ENCODE measurements at regions not wholly inside any gene's neighbourhood (a gene's known extent, or its start where the extent isn't known, plus 50 kb on each side); places are given as distances from the start of the nearest gene placed in this dataset.
A peak's percentile ranks its signal among the peaks of the same experiment; 100 is the strongest.

- no peak overlapping the region for H3K4me3 ChIP-seq
- H3K36me3 ChIP-seq: no peaks in the 10 kb centered on the region
- no peaks in the 10 kb centered on the region for H3K9me3 ChIP-seq
- H3K4me1 ChIP-seq: no peaks in the 10 kb centered on the region
- no peak for TF ChIP-seq POLR2A (IDR thresholded peaks at IDR 0.05)
- no peak for DNase-seq
- no peaks in the 10 kb centered on the region for H3K27me3 ChIP-seq
- no peak overlapping the region for H3K27ac ChIP-seq
Measured at GRCh38 chr2:72015266-72015665, 132.4 kb downstream of the CYP26B1 start.

- Histone ChIP-seq H3K9me3 (no peaks in the 10 kb centered on the region), H3K27me3 (no peaks in the 10 kb centered on the region), H3K36me3 (no peaks in the 10 kb centered on the region), H3K4me1 (no peaks in the 10 kb centered on the region), H3K4me3 (no peak overlapping the region), H3K27ac (no peak overlapping the region)
- DNase-seq: no peak
- no peak for TF ChIP-seq POLR2A (IDR thresholded peaks at IDR 0.05)
- TF ChIP-seq, protein P1, sequence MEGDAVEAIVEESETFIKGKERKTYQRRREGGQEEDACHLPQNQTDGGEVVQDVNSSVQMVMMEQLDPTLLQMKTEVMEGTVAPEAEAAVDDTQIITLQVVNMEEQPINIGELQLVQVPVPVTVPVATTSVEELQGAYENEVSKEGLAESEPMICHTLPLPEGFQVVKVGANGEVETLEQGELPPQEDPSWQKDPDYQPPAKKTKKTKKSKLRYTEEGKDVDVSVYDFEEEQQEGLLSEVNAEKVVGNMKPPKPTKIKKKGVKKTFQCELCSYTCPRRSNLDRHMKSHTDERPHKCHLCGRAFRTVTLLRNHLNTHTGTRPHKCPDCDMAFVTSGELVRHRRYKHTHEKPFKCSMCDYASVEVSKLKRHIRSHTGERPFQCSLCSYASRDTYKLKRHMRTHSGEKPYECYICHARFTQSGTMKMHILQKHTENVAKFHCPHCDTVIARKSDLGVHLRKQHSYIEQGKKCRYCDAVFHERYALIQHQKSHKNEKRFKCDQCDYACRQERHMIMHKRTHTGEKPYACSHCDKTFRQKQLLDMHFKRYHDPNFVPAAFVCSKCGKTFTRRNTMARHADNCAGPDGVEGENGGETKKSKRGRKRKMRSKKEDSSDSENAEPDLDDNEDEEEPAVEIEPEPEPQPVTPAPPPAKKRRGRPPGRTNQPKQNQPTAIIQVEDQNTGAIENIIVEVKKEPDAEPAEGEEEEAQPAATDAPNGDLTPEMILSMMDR (IDR thresholded peaks at IDR 0.05): no peak
Measured at GRCh38 chr2:72014831-72015230, 132.8 kb downstream of the CYP26B1 start.

DNA sequence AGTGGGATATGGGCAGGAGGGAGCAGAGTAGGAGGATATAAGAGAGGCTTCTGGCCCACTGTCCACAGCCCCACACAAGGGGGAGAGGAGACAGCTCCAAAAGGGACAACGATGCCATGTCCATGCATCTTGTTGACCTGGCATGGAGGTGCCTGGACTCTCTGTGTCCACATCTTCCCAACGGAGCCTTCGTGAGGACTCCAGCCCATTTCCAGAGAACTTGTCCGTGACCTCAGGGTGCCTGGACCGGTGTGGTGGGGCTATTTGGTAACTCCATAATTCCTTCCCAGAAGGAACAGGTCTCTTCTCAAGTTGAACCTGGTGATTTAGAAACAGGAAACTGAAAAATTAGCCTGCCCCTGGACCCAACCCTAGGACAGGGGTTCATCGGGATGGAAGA lies 133.9 kb downstream of the CYP26B1 start:
- TF ChIP-seq, protein P1 (IDR thresholded peaks at IDR 0.05): no peak
- no peak for TF ChIP-seq POLR2A (IDR thresholded peaks at IDR 0.05)
- no peaks in the 10 kb centered on the region for H3K9me3 ChIP-seq
- no peaks in the 10 kb centered on the region for H3K4me1 ChIP-seq
- H3K4me3 ChIP-seq: no peak overlapping the region
- H3K36me3 ChIP-seq: no peaks in the 10 kb centered on the region
- no peak overlapping the region for H3K27ac ChIP-seq
- no peaks in the 10 kb centered on the region for H3K27me3 ChIP-seq
- peak in 1 of 3 donors; percentile 15 for DNase-seq

GRCh38 chr2:72012886-72013574 lies 134.6 kb downstream of the CYP26B1 start:
- H3K27ac ChIP-seq: no peak overlapping the region
- no peak overlapping the region for H3K4me3 ChIP-seq
- H3K9me3 ChIP-seq: no peaks in the 10 kb centered on the region
- DNase-seq: peak in 1 of 3 donors; percentile 34
- H3K4me1 ChIP-seq: no peaks in the 10 kb centered on the region
- TF ChIP-seq, protein P1 (IDR thresholded peaks at IDR 0.05): no peak
- no peaks in the 10 kb centered on the region for H3K36me3 ChIP-seq
- H3K27me3 ChIP-seq: no peaks in the 10 kb centered on the region

- Histone ChIP-seq H3K4me3 (no peak overlapping the region), H3K27me3 (no peaks in the 10 kb centered on the region), H3K27ac (no peak overlapping the region), H3K9me3 (no peaks in the 10 kb centered on the region), H3K4me1 (no peaks in the 10 kb centered on the region), H3K36me3 (no peaks in the 10 kb centered on the region)
- no peak for TF ChIP-seq POLR2A (IDR thresholded peaks at IDR 0.05)
- TF ChIP-seq, protein P1 (IDR thresholded peaks at IDR 0.05): no peak
- no peak for DNase-seq
Measured at GRCh38 chr2:72011791-72012190, 135.9 kb downstream of the CYP26B1 start.

DNA sequence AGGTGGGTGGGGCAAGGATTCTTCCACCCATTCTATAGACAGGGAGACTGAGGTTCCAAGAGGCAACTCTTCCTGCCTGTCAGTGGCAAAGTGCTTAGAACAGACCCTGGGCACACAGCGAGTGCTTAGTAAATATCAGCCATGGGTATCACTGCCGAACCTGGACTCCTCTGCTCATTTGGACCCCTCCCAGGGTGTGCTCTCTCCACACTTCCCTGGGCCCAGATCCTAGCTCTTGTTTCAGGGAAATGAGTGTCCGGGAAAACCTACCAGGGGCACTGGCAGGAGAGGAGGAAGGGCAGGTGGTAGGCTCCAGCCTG lies 136.3 kb downstream of the CYP26B1 start:
- DNase-seq: no peak
- H3K9me3 ChIP-seq: no peaks in the 10 kb centered on the region
- H3K27me3 ChIP-seq: no peaks in the 10 kb centered on the region
- H3K4me1 ChIP-seq: no peaks in the 10 kb centered on the region
- H3K27ac ChIP-seq: no peak overlapping the region
- TF ChIP-seq POLR2A (IDR thresholded peaks at IDR 0.05): no peak
- TF ChIP-seq, protein P1 (IDR thresholded peaks at IDR 0.05): no peak
- H3K36me3 ChIP-seq: no peaks in the 10 kb centered on the region
- no peak overlapping the region for H3K4me3 ChIP-seq

Measured in Peyer's patch (tissue), 4 donors.